Mesendoderm (in vitro differentiated cells): ENCODE measurements at regions not wholly inside any gene's neighbourhood (a gene's known extent, or its start where the extent isn't known, plus 50 kb on each side); places are given as distances from the start of the nearest gene placed in this dataset.

ENCODE experiments used
- DNase-seq: peaks from one replicate; pipeline ENCODE4 v3.0.0; 2013
- H2AK5ac ChIP-seq: 2 replicates; pipeline ENCODE4 v1.6.1; 2013; ENCODE audit warnings: low read length, inconsistent platforms
- H2BK120ac ChIP-seq: 2 replicates; pipeline ENCODE4 v1.6.1; 2013; ENCODE audit warnings: low read depth, mild to moderate bottlenecking, low read length, moderate library complexity, mixed read lengths
- H2BK15ac ChIP-seq: replicated peaks from 2 replicates; pipeline ENCODE4 v1.6.1; 2013; ENCODE audit warnings: low read depth, mild to moderate bottlenecking, moderate library complexity
- H2BK5ac ChIP-seq: 2 replicates; pipeline ENCODE4 v1.6.1; 2013; ENCODE audit warnings: low read length, inconsistent platforms
- H3K18ac ChIP-seq: 2 replicates; pipeline ENCODE4 v1.6.1; 2013; ENCODE audit warnings: mild to moderate bottlenecking, low read length, mixed read lengths
- H3K23ac ChIP-seq: one replicate; pipeline ENCODE4 v1.6.1; 2013; ENCODE audit warnings: low read length
- H3K27ac ChIP-seq: 2 replicates; pipeline ENCODE4 v1.5.1; 2013; ENCODE audit warnings: low read depth, mild to moderate bottlenecking, inconsistent platforms, low read length, moderate library complexity
- H3K27me3 ChIP-seq: 2 replicates; pipeline ENCODE4 v1.6.1; 2013; ENCODE audit warnings: low read length, control low read depth, mild to moderate bottlenecking, inconsistent platforms; ENCODE audit not compliant: insufficient read depth, poor library complexity
- H3K36me3 ChIP-seq: 2 replicates; pipeline ENCODE4 v1.6.1; 2013; ENCODE audit warnings: low read length, inconsistent platforms; ENCODE audit not compliant: control insufficient read depth, insufficient read depth
- H3K4ac ChIP-seq: one replicate; pipeline ENCODE4 v1.6.1; 2013; ENCODE audit warnings: low read depth, mild to moderate bottlenecking, low read length, moderate library complexity
- H3K4me1 ChIP-seq: 2 replicates; pipeline ENCODE4 v1.6.1; 2013; ENCODE audit warnings: low read depth, low read length, inconsistent platforms; ENCODE audit not compliant: control insufficient read depth
- H3K4me2 ChIP-seq: 2 replicates; pipeline ENCODE4 v1.6.1; 2013; ENCODE audit warnings: low read length
- H3K4me3 ChIP-seq: 2 replicates; pipeline ENCODE4 v1.5.1; 2013; ENCODE audit warnings: mild to moderate bottlenecking, low read length
- H3K56ac ChIP-seq: one replicate; pipeline ENCODE4 v1.6.1; 2013; ENCODE audit warnings: low read length
- H3K79me1 ChIP-seq: 2 replicates; pipeline ENCODE4 v1.6.1; 2013; ENCODE audit warnings: low read length, inconsistent platforms
- H3K79me2 ChIP-seq: 2 replicates; pipeline ENCODE4 v1.6.1; 2013; ENCODE audit warnings: mild to moderate bottlenecking, low read length; ENCODE audit not compliant: control insufficient read depth, insufficient read depth
- H3K9ac ChIP-seq: 2 replicates; pipeline ENCODE4 v1.6.1; 2013; ENCODE audit warnings: low read length, inconsistent platforms
- H4K5ac ChIP-seq: one replicate; pipeline ENCODE4 v1.6.1; 2013; ENCODE audit warnings: low read length
- H4K8ac ChIP-seq: one replicate; pipeline ENCODE4 v1.6.1; 2013; ENCODE audit warnings: low read depth, mild to moderate bottlenecking, control low read depth, low read length, moderate library complexity
- WGBS: extraction: QIAGEN DNeasy Blood & Tissue Kit; methylation state at CpG from one replicate; pipeline ENCODE4 v1.1.7; 2013; ENCODE audit warnings: low lambda C conversion rate, missing lambda C conversion rate; ENCODE audit not compliant: insufficient coverage; ENCODE audit errors: extremely low coverage; 5-methylcytosine and 5-hydroxymethylcytosine counted together

DNA sequence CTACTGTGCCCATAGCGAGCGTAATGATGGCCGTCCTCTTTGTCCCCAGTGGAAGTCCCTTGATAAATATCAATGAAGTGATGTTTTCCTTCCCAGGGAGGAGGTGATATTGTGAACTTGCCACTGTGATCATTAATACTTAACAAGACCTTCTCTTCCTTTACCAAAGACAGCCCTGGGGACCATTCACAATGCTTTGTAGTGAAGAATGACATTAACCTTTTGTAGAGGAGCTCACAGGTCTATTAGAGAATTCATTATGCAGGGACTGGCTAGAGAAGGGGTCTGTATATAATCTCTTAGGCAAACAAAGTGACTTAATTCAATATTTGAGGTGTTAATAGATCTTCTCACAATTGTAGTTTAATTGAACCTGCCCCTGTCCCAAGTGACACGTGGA, 452.9 kb upstream of the DMAC1 start:
- H2AK5ac ChIP-seq, result no peak overlapping the region
- no peak overlapping the region for H3K23ac ChIP-seq
- no peak overlapping the region for H3K4me2 ChIP-seq
- H3K4me1 ChIP-seq, result no peaks in the 10 kb centered on the region
- no peaks in the 10 kb centered on the region for H3K27me3 ChIP-seq
- H3K4me3 ChIP-seq, result no peak overlapping the region
- H2BK120ac ChIP-seq, result no peak overlapping the region
- H4K8ac ChIP-seq, result no peak overlapping the region
- DNase-seq, result no peak
- H4K5ac ChIP-seq, result no peak overlapping the region
- H3K18ac ChIP-seq, result no peak overlapping the region
- no peaks in the 10 kb centered on the region for H3K79me1 ChIP-seq
- H3K27ac ChIP-seq, result no peak overlapping the region
- no peaks in the 10 kb centered on the region for H3K36me3 ChIP-seq
- WGBS, result no CpG with 5 or more reads among the region's 4 CpGs
- peak overlapping the region; percentile 57 for H2BK15ac ChIP-seq
- H3K4ac ChIP-seq, result no peak overlapping the region
- H3K79me2 ChIP-seq, result no peaks in the 10 kb centered on the region
- no peak overlapping the region for H3K9ac ChIP-seq
- no peak overlapping the region for H3K56ac ChIP-seq
- H2BK5ac ChIP-seq, result no peak overlapping the region

DNA sequence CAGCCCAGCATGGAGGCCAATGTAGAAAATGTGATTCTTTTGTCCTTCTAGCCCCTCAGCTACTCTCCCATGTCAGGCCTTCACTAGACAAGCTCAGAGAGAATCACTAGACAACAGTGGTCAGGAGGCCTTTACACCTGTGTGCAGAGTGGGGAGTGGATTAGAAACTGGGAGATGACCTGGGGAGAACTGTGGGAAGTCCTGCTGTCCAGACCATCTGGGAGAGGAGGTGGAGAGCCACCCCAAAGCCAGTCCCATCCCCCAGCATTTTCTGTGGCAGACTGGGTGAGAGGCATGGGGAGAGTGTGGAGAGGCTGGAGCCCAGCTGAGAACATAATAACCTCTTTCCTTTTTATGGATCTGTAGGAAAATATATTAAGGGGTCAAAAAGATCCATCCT, 452.0 kb upstream of the DMAC1 start:
- H2BK120ac ChIP-seq, result no peak overlapping the region
- H3K23ac ChIP-seq, result no peak overlapping the region
- no peak overlapping the region for H2BK15ac ChIP-seq
- no peak overlapping the region for H3K27ac ChIP-seq
- no peak overlapping the region for H4K5ac ChIP-seq
- no peak overlapping the region for H3K9ac ChIP-seq
- no peaks in the 10 kb centered on the region for H3K36me3 ChIP-seq
- no peak overlapping the region for H3K4me2 ChIP-seq
- no peaks in the 10 kb centered on the region for H3K79me1 ChIP-seq
- no peak overlapping the region for H3K18ac ChIP-seq
- DNase-seq, result no peak
- no peak overlapping the region for H3K4ac ChIP-seq
- H2AK5ac ChIP-seq, result no peak overlapping the region
- no peak overlapping the region for H3K4me3 ChIP-seq
- H4K8ac ChIP-seq, result no peak overlapping the region
- no peaks in the 10 kb centered on the region for H3K27me3 ChIP-seq
- no peaks in the 10 kb centered on the region for H3K4me1 ChIP-seq
- no peak overlapping the region for H3K56ac ChIP-seq
- no peak overlapping the region for H2BK5ac ChIP-seq
- no peaks in the 10 kb centered on the region for H3K79me2 ChIP-seq

DNA sequence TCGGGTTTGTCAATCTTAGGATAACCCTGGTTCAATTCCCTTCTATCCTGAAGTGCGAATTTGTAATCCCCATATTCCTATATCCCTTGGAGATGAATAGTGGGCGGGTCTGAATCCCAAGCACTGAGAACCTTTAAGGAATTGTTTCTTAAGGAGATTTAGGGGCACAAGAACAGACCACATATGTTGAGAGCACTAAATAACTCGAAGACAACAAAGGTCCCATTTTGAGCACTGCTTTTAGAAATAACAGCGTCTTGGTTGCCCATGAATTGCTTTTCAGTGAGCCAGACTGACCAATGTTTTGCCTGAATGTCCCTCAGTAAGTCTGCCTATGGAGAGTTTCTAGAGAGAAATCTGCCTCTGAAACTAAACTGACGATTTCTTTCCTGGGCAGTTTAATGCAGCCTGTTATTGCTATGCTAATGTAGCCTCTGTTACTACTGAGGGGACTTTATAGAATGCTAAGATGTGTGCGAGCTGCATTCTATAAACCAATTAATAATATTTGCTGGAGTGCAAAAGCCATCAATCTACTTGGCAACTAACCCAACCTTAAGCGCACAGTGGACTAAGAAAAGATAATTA, 445.0 kb upstream of the DMAC1 start:
- Histone ChIP-seq H3K27me3 (no peaks in the 10 kb centered on the region), H2BK15ac (no peak overlapping the region), H3K4ac (no peak overlapping the region), H3K23ac (no peak overlapping the region), H3K9ac (no peak overlapping the region), H3K4me1 (no peaks in the 10 kb centered on the region), H2AK5ac (no peak overlapping the region), H3K56ac (no peak overlapping the region), H3K79me1 (no peaks in the 10 kb centered on the region), H4K8ac (no peak overlapping the region), H2BK120ac (no peak overlapping the region), H3K27ac (no peak overlapping the region), H4K5ac (no peak overlapping the region), H3K18ac (no peak overlapping the region), H3K4me2 (no peak overlapping the region), H3K79me2 (no peaks in the 10 kb centered on the region), H2BK5ac (no peak overlapping the region), H3K36me3 (no peaks in the 10 kb centered on the region), H3K4me3 (no peak overlapping the region)
- no CpG with 5 or more reads among the region's 8 CpGs for WGBS
- DNase-seq, result no peak

GRCh38 chr9:8241201-8241600, 441.6 kb upstream of the DMAC1 start:
- Histone ChIP-seq H2BK120ac (no peak overlapping the region), H3K27ac (no peak overlapping the region), H3K79me1 (no peaks in the 10 kb centered on the region), H3K27me3 (no peaks in the 10 kb centered on the region), H3K9ac (no peak overlapping the region), H4K5ac (no peak overlapping the region), H4K8ac (no peak overlapping the region), H3K4ac (no peak overlapping the region), H3K4me3 (no peak overlapping the region), H2BK15ac (no peak overlapping the region), H3K18ac (no peak overlapping the region), H3K4me2 (no peak overlapping the region), H3K79me2 (no peaks in the 10 kb centered on the region), H2BK5ac (no peak overlapping the region), H3K23ac (no peak overlapping the region), H2AK5ac (no peak overlapping the region), H3K4me1 (no peaks in the 10 kb centered on the region), H3K36me3 (no peaks in the 10 kb centered on the region), H3K56ac (no peak overlapping the region)
- WGBS, result no CpG with 5 or more reads among the region's 5 CpGs
- no peak for DNase-seq

DNA sequence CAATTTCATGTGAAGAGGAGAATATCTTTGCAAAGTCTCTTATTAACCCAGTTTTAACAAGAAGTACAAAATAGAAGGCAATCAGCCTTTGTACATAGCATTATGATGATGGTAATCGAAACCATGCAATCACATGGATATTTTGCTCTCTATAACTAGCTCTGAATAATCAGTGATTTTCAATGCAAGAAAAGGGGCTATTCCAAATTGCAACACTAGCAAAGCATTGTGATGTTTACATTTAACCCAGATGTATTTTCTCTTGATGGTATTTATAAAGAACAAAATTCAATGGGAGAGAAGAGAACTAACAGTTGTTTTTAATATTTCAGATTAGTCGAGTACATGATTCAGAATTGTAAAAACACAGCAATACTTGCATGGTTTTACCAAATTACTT, 437.5 kb upstream of the DMAC1 start:
- H3K36me3 ChIP-seq, result no peaks in the 10 kb centered on the region
- no peak overlapping the region for H2AK5ac ChIP-seq
- H3K9ac ChIP-seq, result no peak overlapping the region
- H2BK15ac ChIP-seq, result no peak overlapping the region
- no peak overlapping the region for H3K4me3 ChIP-seq
- H3K27ac ChIP-seq, result no peak overlapping the region
- H4K5ac ChIP-seq, result no peak overlapping the region
- no peak overlapping the region for H3K23ac ChIP-seq
- H2BK120ac ChIP-seq, result no peak overlapping the region
- no peak overlapping the region for H4K8ac ChIP-seq
- no peak overlapping the region for H3K4ac ChIP-seq
- H3K79me2 ChIP-seq, result no peaks in the 10 kb centered on the region
- no peaks in the 10 kb centered on the region for H3K27me3 ChIP-seq
- H3K56ac ChIP-seq, result no peak overlapping the region
- H3K18ac ChIP-seq, result no peak overlapping the region
- H3K4me2 ChIP-seq, result no peak overlapping the region
- no peaks in the 10 kb centered on the region for H3K4me1 ChIP-seq
- no peak for DNase-seq
- H2BK5ac ChIP-seq, result no peak overlapping the region
- WGBS, result no CpG with 5 or more reads among the region's 2 CpGs
- no peaks in the 10 kb centered on the region for H3K79me1 ChIP-seq

GRCh38 chr9:8235489-8235888, 435.9 kb upstream of the DMAC1 start:
- Histone ChIP-seq H4K8ac (no peak overlapping the region), H3K4me3 (no peak overlapping the region)
- no peak for DNase-seq

More at GRCh38 chr9:8235489-8235888, 435.9 kb upstream of the DMAC1 start:
- Histone ChIP-seq H2BK15ac (no peak overlapping the region), H3K4me1 (no peaks in the 10 kb centered on the region), H3K4me2 (no peak overlapping the region), H4K5ac (no peak overlapping the region), H2BK5ac (no peak overlapping the region), H2BK120ac (no peak overlapping the region), H3K9ac (no peak overlapping the region), H3K23ac (no peak overlapping the region), H3K27me3 (no peaks in the 10 kb centered on the region), H3K36me3 (no peaks in the 10 kb centered on the region), H3K4ac (no peak overlapping the region), H3K56ac (no peak overlapping the region), H3K79me2 (no peaks in the 10 kb centered on the region), H3K79me1 (no peaks in the 10 kb centered on the region), H3K18ac (no peak overlapping the region), H3K27ac (no peak overlapping the region), H2AK5ac (no peak overlapping the region)
